CD4-positive, alpha-beta T cell (primary cell): ENCODE measurements at regions not wholly inside any gene's neighbourhood (a gene's known extent, or its start where the extent isn't known, plus 50 kb on each side); places are given as distances from the start of the nearest gene placed in this dataset.

Experiments
- ATAC-seq: fragments of 200-7000 bp; cut with Tn5 transposase; one replicate; pipeline ENCODE4 v1.10.0; 2022; ENCODE audit warnings: mild to moderate bottlenecking; ENCODE audit not compliant: poor library complexity
- CTCF ChIA-PET: fragments of 350-600 bp; sonication (Branson Sonifier 250); formaldehyde crosslinking; loops from one replicate; lab custom pipeline; 2021; ENCODE audit warnings: antibody characterized with exemption, inconsistent platforms; lab: Charles Lee
- POLR2A ChIA-PET: fragments of 350-600 bp; sonication (Branson Sonifier 250); formaldehyde crosslinking; loops from one replicate; lab custom pipeline; 2021; ENCODE audit warnings: antibody characterized with exemption, inconsistent platforms; lab: Charles Lee
- DNase-seq, 14 experiments: peaks; one replicate each; pipeline ENCODE4 v3.0.0-alpha.2; 2013 to 2020; ENCODE audit warnings: mixed read lengths in 2 of 14
- H3K27ac ChIP-seq, 2 donors: one replicate each; pipeline versions ENCODE4 v1.5.1 to v1.7.0; 2013; ENCODE audit warnings: low read length in 2 of 2, low read depth in 1 of 2, mild to moderate bottlenecking in 1 of 2
- H3K27me3 ChIP-seq, 2 experiments: 1 replicate in 1 of 2; 2 replicates in 1 of 2; pipeline versions ENCODE4 v1.6.1 to v1.7.0; 2013; ENCODE audit warnings: low read length in 2 of 2, control low read depth in 1 of 2, mild to moderate bottlenecking in 1 of 2, moderate library complexity in 1 of 2; ENCODE audit not compliant: insufficient read depth in 2 of 2, control insufficient read depth in 1 of 2
- H3K36me3 ChIP-seq: one replicate; pipeline ENCODE4 v1.6.1; 2013; ENCODE audit warnings: low read length, control low read depth; ENCODE audit not compliant: insufficient read depth
- H3K4me1 ChIP-seq: one replicate; pipeline ENCODE4 v1.6.1; 2013; ENCODE audit warnings: low read length, control low read depth; ENCODE audit not compliant: insufficient read depth
- H3K4me3 ChIP-seq: one replicate; pipeline ENCODE4 v1.5.1; 2013; ENCODE audit warnings: mild to moderate bottlenecking, low read length, moderate library complexity
- H3K9me3 ChIP-seq, 2 experiments: 1 replicate in 1 of 2; 2 replicates in 1 of 2; pipeline versions ENCODE4 v1.6.1 to v1.7.0; 2013; ENCODE audit warnings: low read length in 2 of 2, mild to moderate bottlenecking in 2 of 2, control low read depth in 1 of 2, moderate library complexity in 1 of 2; ENCODE audit not compliant: control insufficient read depth in 1 of 2, insufficient read depth in 1 of 2
- H3K27ac Mint-ChIP-seq: one replicate; pipeline ENCODE4 v1.8.0; 2020; ENCODE audit warnings: mixed read lengths
- H3K27me3 Mint-ChIP-seq: one replicate; pipeline ENCODE4 v1.8.0; 2021; ENCODE audit warnings: mixed read lengths
- H3K36me3 Mint-ChIP-seq: one replicate; pipeline ENCODE4 v1.8.0; 2021; ENCODE audit warnings: low read depth, mixed read lengths
- H3K4me1 Mint-ChIP-seq: one replicate; pipeline ENCODE4 v1.8.0; 2021; ENCODE audit warnings: low read depth, mixed read lengths
- H3K4me3 Mint-ChIP-seq: one replicate; pipeline ENCODE4 v1.8.0; 2020; ENCODE audit warnings: mild to moderate bottlenecking, mixed read lengths
- H3K9me3 Mint-ChIP-seq: one replicate; pipeline ENCODE4 v1.8.0; 2020; ENCODE audit warnings: mixed read lengths
- intact Hi-C, 2 experiments: fragments of 100-400 bp; cut with DNase I in 1 of 2; cut with micrococcal nuclease in 1 of 2; formaldehyde crosslinking; loops; one replicate each; pipeline versions ENCODE4 v1.15.1 to v1.9.0; 2023 to 2025; cut with DNase I, micrococcal nuclease
- TF ChIP-seq, protein P1 (sequence below): fragments of 200-600 bp; IDR thresholded peaks from one replicate; pipeline ENCODE4 v1.8.0; 2022; ENCODE audit warnings: antibody characterized with exemption, mild to moderate bottlenecking

DNA sequence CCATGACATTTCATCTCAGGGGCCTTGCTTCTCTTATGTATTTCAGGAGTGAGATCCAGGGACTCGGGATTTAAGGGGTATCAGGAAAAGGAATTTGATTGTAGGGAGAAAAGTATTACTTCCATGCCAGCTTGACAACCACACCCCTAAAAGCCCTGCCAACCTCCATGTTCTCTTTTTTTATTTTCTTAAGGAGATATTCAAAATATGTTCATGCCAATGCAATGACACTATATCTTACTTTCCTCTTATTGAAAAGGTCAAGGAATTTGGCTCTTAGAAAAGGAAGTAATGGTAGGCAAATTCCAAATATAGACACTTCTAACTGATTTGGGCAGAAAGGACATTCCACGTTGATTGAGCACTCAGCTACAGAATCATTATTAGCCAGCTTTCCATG lies 407.5 kb upstream of the NECTIN3 start:
- Histone ChIP-seq H3K36me3 (no peaks in the 10 kb centered on the region), H3K9me3 (peaks cover 0 to 8% of the 10 kb centered on the region in 2 experiments), H3K4me3 (no peak overlapping the region), H3K27ac (no peak overlapping the region), H3K27me3 (no peaks in the 10 kb centered on the region), H3K4me1 (no peaks in the 10 kb centered on the region)
- ChIA-PET CTCF (no interaction called here), POLR2A (no interaction called here)
- TF ChIP-seq, protein P1, sequence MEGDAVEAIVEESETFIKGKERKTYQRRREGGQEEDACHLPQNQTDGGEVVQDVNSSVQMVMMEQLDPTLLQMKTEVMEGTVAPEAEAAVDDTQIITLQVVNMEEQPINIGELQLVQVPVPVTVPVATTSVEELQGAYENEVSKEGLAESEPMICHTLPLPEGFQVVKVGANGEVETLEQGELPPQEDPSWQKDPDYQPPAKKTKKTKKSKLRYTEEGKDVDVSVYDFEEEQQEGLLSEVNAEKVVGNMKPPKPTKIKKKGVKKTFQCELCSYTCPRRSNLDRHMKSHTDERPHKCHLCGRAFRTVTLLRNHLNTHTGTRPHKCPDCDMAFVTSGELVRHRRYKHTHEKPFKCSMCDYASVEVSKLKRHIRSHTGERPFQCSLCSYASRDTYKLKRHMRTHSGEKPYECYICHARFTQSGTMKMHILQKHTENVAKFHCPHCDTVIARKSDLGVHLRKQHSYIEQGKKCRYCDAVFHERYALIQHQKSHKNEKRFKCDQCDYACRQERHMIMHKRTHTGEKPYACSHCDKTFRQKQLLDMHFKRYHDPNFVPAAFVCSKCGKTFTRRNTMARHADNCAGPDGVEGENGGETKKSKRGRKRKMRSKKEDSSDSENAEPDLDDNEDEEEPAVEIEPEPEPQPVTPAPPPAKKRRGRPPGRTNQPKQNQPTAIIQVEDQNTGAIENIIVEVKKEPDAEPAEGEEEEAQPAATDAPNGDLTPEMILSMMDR, result no peak
- ATAC-seq (no peak), DNase-seq (no peak)
- Mint-ChIP-seq H3K27me3 (no peaks in the 10 kb centered on the region), H3K4me3 (no peak overlapping the region), H3K9me3 (no peaks in the 10 kb centered on the region), H3K27ac (no peak overlapping the region), H3K4me1 (no peaks in the 10 kb centered on the region), H3K36me3 (no peaks in the 10 kb centered on the region)
- intact Hi-C loops, result loop anchor here in 1 of 2 experiments (5.0 kb wide), 1 partner anchor 188 kb away; no protein-coding TSS in a partner anchor

- Mint-ChIP-seq H3K36me3 (no peaks in the 10 kb centered on the region), H3K4me1 (no peaks in the 10 kb centered on the region), H3K27me3 (no peaks in the 10 kb centered on the region), H3K9me3 (peaks cover 8% of the 10 kb centered on the region), H3K4me3 (no peak overlapping the region), H3K27ac (no peak overlapping the region)
- Histone ChIP-seq H3K36me3 (no peaks in the 10 kb centered on the region), H3K9me3 (peaks cover 4 to 17% of the 10 kb centered on the region in 2 experiments), H3K27ac (no peak overlapping the region), H3K4me3 (no peak overlapping the region), H3K27me3 (no peaks in the 10 kb centered on the region), H3K4me1 (no peaks in the 10 kb centered on the region)
- TF ChIP-seq, protein P1, result no peak
- ATAC-seq, result no peak
- no peak for DNase-seq
- intact Hi-C loops, result no loop called here
- POLR2A ChIA-PET, result no interaction called here
- CTCF ChIA-PET, result no interaction called here
Measured at GRCh38 chr3:110666495-110666894, 405.1 kb upstream of the NECTIN3 start.

DNA sequence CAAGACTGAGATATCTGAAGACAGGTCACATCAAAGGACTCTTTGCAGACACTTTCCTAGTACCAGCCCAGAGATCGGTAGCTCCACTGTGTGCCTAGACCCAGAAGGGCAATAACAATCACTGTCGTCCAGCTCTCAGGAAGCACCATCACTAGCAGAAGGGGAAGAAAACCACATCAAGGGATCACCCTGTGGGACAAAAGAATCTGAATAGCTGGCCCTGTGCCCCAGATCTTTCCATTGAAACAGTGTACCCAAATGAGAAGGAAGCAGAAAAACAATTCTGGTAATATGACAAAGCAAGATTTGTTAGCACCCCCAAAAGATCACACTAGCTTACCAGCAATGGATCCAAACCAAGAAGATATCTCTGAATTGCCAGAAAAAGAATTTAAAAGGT lies 404.4 kb upstream of the NECTIN3 start:
- Histone ChIP-seq H3K4me1 (no peaks in the 10 kb centered on the region), H3K36me3 (no peaks in the 10 kb centered on the region), H3K9me3 (peaks cover 4 to 19% of the 10 kb centered on the region in 2 experiments), H3K27me3 (no peaks in the 10 kb centered on the region), H3K4me3 (no peak overlapping the region), H3K27ac (no peak overlapping the region)
- Mint-ChIP-seq H3K27ac (no peak overlapping the region), H3K9me3 (peaks cover 8% of the 10 kb centered on the region), H3K36me3 (no peaks in the 10 kb centered on the region), H3K4me3 (no peak overlapping the region), H3K27me3 (no peaks in the 10 kb centered on the region), H3K4me1 (no peaks in the 10 kb centered on the region)
- POLR2A ChIA-PET, result interaction anchor here (0.5 kb wide), 1 partner anchor 13 kb away, joined by 3 read pairs; no protein-coding TSS in a partner anchor
- intact Hi-C loops, result no loop called here
- ATAC-seq (no peak), DNase-seq (no peak)
- CTCF ChIA-PET, result no interaction called here
- TF ChIP-seq, protein P1, result no peak
